Fibroblast of mammary gland (primary cell): ENCODE measurements at regions not wholly inside any gene's neighbourhood (a gene's known extent, or its start where the extent isn't known, plus 50 kb on each side); places are given as distances from the start of the nearest gene placed in this dataset.
"Not testable (repeated sequence)": the region's sequence is repeated elsewhere in the genome, so short reads cannot be mapped to it uniquely, and the experiment has no call there.

ENCODE experiments used
- DNase-seq: peaks from one replicate; pipeline ENCODE4 v3.0.0-alpha.2; 2010; ENCODE audit warnings: low read depth
- H3K4me3 ChIP-seq: 2 replicates; pipeline ENCODE4 v1.5.1; 2011; ENCODE audit warnings: low read depth, mild to moderate bottlenecking, low read length, moderate library complexity; ENCODE audit not compliant: control insufficient read depth
- CTCF ChIP-seq: conservative IDR thresholded peaks from 2 replicates; pipeline ENCODE4 v1.5.1; 2011; ENCODE audit warnings: low read depth, low read length, inconsistent platforms; ENCODE audit not compliant: control insufficient read depth, insufficient read depth

- DNase-seq = no peak
- TF ChIP-seq CTCF = no peak
- H3K4me3 ChIP-seq = no peak overlapping the region
Measured at GRCh38 chr18:6509832-6510231, 95.1 kb upstream of the L3MBTL4 start.

- TF ChIP-seq CTCF = no peak
- H3K4me3 ChIP-seq = no peak overlapping the region
- DNase-seq = no peak
Measured at GRCh38 chr18:6520901-6521300, 106.2 kb upstream of the L3MBTL4 start.

- peak; percentile 97 for TF ChIP-seq CTCF
- peak; percentile 63 for DNase-seq
- H3K4me3 ChIP-seq = no peak overlapping the region
Measured at GRCh38 chr18:6521803-6522418, 107.2 kb upstream of the L3MBTL4 start.

- DNase-seq = no peak
- TF ChIP-seq CTCF = no peak
- no peak overlapping the region for H3K4me3 ChIP-seq
Measured at GRCh38 chr18:6525604-6526003, 110.9 kb upstream of the L3MBTL4 start.

GRCh38 chr18:6537475-6537874 is 122.8 kb upstream of the L3MBTL4 start:
- TF ChIP-seq CTCF = no peak
- DNase-seq = no peak
- H3K4me3 ChIP-seq = no peak overlapping the region

- TF ChIP-seq CTCF = peak; percentile 20
- H3K4me3 ChIP-seq, DNase-seq: not testable (repeated sequence)
Measured at GRCh38 chr18:6541131-6541679, 126.5 kb upstream of the L3MBTL4 start.
